Body of pancreas (tissue), 4 donors: ENCODE measurements at regions not wholly inside any gene's neighbourhood (a gene's known extent, or its start where the extent isn't known, plus 50 kb on each side); places are given as distances from the start of the nearest gene placed in this dataset.

Experiments
- POLR2A ChIP-seq, 3 donors: fragments of 450-650 bp; IDR thresholded peaks; one replicate each; pipeline ENCODE4 v1.6.1; 2016; ENCODE audit warnings: antibody characterized with exemption in 3 of 3, mild to moderate bottlenecking in 2 of 3
- TF ChIP-seq, protein P1 (sequence below), 7 experiments: fragments of 450-650 bp in 4 of 7; fragments of 200-600 bp in 3 of 7; sonication (generic) in 3 of 7; IDR thresholded peaks; one replicate each; pipeline ENCODE4 v1.5.1; 2016 to 2019; ENCODE audit warnings: antibody characterized with exemption in 7 of 7

DNA sequence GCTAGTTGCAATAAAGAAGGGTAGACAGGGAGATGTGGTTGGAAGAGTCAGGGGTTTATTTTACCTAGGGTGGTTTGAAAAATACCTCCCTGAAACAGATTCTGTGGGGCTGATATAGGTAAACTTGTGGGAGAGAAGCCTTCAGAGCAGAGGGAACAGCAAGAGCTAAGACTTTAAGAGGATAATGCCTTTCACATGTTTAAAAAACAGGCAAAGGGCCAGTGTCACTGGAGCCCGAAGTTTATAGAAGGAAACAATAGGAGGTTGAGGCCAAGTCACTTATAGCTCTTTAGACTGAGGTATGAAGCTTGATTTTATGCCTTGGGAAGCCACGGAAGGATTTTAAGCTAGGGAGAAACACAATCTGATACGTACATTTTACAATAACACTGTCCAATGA is 448.7 kb downstream of the TAFA4 start:
- TF ChIP-seq, protein P1, sequence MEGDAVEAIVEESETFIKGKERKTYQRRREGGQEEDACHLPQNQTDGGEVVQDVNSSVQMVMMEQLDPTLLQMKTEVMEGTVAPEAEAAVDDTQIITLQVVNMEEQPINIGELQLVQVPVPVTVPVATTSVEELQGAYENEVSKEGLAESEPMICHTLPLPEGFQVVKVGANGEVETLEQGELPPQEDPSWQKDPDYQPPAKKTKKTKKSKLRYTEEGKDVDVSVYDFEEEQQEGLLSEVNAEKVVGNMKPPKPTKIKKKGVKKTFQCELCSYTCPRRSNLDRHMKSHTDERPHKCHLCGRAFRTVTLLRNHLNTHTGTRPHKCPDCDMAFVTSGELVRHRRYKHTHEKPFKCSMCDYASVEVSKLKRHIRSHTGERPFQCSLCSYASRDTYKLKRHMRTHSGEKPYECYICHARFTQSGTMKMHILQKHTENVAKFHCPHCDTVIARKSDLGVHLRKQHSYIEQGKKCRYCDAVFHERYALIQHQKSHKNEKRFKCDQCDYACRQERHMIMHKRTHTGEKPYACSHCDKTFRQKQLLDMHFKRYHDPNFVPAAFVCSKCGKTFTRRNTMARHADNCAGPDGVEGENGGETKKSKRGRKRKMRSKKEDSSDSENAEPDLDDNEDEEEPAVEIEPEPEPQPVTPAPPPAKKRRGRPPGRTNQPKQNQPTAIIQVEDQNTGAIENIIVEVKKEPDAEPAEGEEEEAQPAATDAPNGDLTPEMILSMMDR (IDR thresholded peaks at IDR 0.05): no peak
- TF ChIP-seq POLR2A (IDR thresholded peaks at IDR 0.05): no peak
